A673 (cell line): ENCODE measurements at regions not wholly inside any gene's neighbourhood (a gene's known extent, or its start where the extent isn't known, plus 50 kb on each side); places are given as distances from the start of the nearest gene placed in this dataset.
"Not testable (repeated sequence)": the region's sequence is repeated elsewhere in the genome, so short reads cannot be mapped to it uniquely, and the experiment has no call there.

ENCODE experiments used
- BruUV-seq: library from RNA; stranded (reverse); fragments of 400-500 nt; replicated peaks from 2 replicates; lab custom pipeline; 2021; lab: Mats Ljungman, UMichigan
- CTCF ChIA-PET: fragments of 300-600 bp; sonication (Branson Sonifier 250); formaldehyde crosslinking; loops from one replicate; lab custom pipeline; 2022; ENCODE audit warnings: antibody characterized with exemption; lab: Charles Lee
- POLR2A ChIA-PET: fragments of 300-600 bp; sonication (Branson Sonifier 250); formaldehyde crosslinking; loops from one replicate; lab custom pipeline; 2022; ENCODE audit warnings: antibody characterized with exemption; ENCODE audit not compliant: low non-redundant PET; lab: Charles Lee
- DNase-seq: peaks from one replicate; pipeline ENCODE4 v3.0.0-alpha.2; 2015; ENCODE audit warnings: low spot score
- H3K27ac ChIP-seq: fragments of 200-600 bp; sonication (generic); 2 replicates; pipeline ENCODE4 v1.5.1; 2016; ENCODE audit warnings: mixed run types, low read depth, mild to moderate bottlenecking, mixed read lengths, antibody characterized with exemption, low read length; ENCODE audit not compliant: poor library complexity, severe bottlenecking
- H3K27me3 ChIP-seq: fragments of 200-600 bp; sonication (generic); replicated peaks from 2 replicates; pipeline ENCODE4 v1.6.1; 2017; ENCODE audit warnings: mixed run types, low read depth, mild to moderate bottlenecking, mixed read lengths, antibody characterized with exemption, low read length; ENCODE audit not compliant: insufficient read depth, poor library complexity
- H3K36me3 ChIP-seq: fragments of 200-600 bp; sonication (generic); 2 replicates; pipeline ENCODE4 v1.6.1; 2016; ENCODE audit warnings: mixed run types, mild to moderate bottlenecking, mixed read lengths, antibody characterized with exemption, low read length; ENCODE audit not compliant: insufficient read depth, poor library complexity, severe bottlenecking
- H3K4me1 ChIP-seq: fragments of 200-600 bp; sonication (generic); 2 replicates; pipeline ENCODE4 v1.6.1; 2017; ENCODE audit warnings: mixed run types, mild to moderate bottlenecking, mixed read lengths, antibody characterized with exemption, low read length; ENCODE audit not compliant: insufficient read depth, poor library complexity, severe bottlenecking
- H3K4me3 ChIP-seq: fragments of 200-600 bp; sonication (generic); 2 replicates; pipeline ENCODE4 v1.5.1; 2016; ENCODE audit warnings: low read depth, mixed run types, mild to moderate bottlenecking, mixed read lengths, low read length; ENCODE audit not compliant: poor library complexity, severe bottlenecking
- H3K9me3 ChIP-seq: fragments of 200-600 bp; sonication (generic); 2 replicates; pipeline ENCODE4 v1.6.1; 2016; ENCODE audit warnings: mixed run types, low read depth, mild to moderate bottlenecking, mixed read lengths, antibody characterized with exemption, low read length; ENCODE audit not compliant: poor library complexity, severe bottlenecking
- intact Hi-C: fragments of 100-400 bp; cut with micrococcal nuclease; formaldehyde crosslinking; loops from one replicate; pipeline ENCODE4 v1.10.0; 2022; ENCODE audit not compliant: unreplicated experiment

DNA sequence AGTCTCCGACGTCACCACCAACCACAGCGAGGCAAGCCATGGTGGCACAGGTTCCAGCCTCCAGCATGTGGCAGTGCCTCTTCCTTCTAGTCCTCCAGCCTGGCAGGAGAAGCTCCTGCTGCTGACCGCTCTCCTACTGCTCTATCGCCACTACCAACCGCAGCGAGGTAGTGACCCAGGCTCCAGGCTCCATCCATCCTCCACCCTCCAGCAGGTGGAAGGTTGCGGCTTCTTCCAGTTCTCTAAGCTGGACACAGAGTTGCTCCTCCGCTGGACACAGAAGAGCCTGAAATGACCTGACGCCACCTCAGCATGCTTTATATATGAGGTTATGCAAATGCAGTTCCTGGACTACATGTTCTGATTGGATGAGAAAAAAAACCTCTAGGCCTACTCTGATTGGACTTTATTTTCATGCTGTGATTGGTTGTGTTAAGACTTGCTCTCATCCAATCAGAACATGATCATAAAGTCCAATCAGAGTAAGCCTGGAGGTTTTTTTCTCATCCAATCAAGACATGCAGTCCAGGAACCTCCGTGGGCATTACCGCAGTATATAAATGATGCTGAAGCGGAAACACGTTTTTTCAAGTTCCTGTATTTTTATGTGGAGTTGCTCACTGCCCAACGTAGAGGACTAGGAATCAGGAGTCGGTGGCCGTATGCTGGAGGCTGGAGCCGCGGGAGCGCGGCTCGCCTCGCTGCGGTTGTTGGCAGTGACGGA lies 174.7 kb downstream of the USP22 start:
- H3K9me3 ChIP-seq, H3K4me1 ChIP-seq, H3K4me3 ChIP-seq, CTCF ChIA-PET, DNase-seq, BruUV-seq, H3K27me3 ChIP-seq, H3K27ac ChIP-seq, POLR2A ChIA-PET, H3K36me3 ChIP-seq, intact Hi-C loops: not testable (repeated sequence)

DNA sequence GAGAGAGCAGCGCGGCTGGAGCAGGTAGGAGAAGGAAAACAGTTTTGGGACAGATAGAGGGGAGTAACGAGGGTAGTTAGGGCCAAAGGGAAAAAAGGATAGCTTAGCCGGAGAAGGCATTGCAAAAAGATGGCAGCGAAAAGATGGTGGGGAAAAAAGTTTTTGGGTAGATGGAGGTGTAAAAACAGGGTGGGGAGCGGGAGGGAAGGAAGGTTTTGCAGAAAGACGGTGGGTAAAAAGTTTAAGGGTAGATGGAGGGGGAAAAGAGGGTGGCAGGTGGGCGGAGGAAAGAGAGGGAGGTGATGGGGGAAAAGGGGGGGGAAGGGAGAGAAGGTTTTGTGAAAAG lies 174.2 kb downstream of the USP22 start:
- POLR2A ChIA-PET = not testable (repeated sequence)

DNA sequence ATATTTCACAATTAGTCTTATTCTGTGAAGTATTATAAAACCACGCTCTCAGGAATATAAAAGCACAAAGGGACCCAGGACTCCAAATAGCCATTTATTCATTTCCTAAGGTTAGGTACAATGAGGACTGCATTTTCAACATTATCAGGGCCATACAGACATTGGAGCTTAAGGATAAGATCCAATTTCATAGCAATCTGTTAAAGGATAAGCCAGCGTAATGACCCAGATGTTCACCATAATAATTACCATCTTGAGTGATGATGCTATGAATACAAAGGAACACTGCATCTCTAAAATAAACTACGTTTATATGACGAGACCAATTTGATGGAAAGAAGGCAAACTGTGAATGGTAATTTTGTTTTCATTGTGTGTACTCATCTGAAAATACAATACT lies 169.6 kb downstream of the USP22 start:
- H3K27me3 ChIP-seq = peaks cover 15% of the 10 kb centered on the region
- H3K4me1 ChIP-seq, H3K4me3 ChIP-seq, DNase-seq, H3K36me3 ChIP-seq, CTCF ChIA-PET, BruUV-seq, POLR2A ChIA-PET, H3K27ac ChIP-seq, H3K9me3 ChIP-seq, intact Hi-C loops: not testable (repeated sequence)

More for the DNA sequence above, 174.2 kb downstream of the USP22 start:
- H3K27me3 ChIP-seq, H3K9me3 ChIP-seq, H3K4me1 ChIP-seq, BruUV-seq, intact Hi-C loops, H3K27ac ChIP-seq, DNase-seq, CTCF ChIA-PET, H3K4me3 ChIP-seq, H3K36me3 ChIP-seq: not testable (repeated sequence)

DNA sequence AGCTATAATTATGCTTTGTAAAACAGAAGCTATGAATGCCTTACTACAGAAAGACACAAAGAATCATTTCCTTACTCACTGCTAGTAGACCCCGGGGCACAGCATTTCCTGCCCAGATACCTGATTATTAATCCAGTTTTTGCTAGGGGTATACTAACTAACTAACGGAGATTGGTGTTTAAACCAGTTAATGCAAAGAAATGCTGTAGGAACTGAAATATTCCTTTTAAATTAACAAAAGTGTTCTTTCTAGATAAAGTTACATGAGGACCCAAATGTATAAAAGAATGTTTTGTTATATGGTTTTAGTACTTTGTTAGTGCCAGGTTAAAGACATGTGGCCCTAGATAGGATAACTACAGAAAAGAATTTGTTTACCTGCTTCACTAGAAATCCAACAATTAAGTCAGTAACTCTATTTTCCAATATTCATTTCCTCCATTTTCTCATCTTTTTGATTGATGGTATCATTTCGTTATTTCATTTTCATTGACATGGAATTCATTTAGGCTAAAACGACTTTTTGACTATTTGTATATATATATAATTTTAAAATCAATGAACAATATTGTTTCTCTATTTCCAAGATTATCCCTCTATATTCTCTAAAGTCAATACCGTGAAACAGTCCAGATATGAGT lies 169.0 kb downstream of the USP22 start:
- H3K4me3 ChIP-seq, DNase-seq, intact Hi-C loops, H3K9me3 ChIP-seq, POLR2A ChIA-PET, CTCF ChIA-PET, H3K27ac ChIP-seq, H3K36me3 ChIP-seq, BruUV-seq, H3K4me1 ChIP-seq: not testable (repeated sequence)
- H3K27me3 ChIP-seq = peaks cover 15% of the 10 kb centered on the region

DNA sequence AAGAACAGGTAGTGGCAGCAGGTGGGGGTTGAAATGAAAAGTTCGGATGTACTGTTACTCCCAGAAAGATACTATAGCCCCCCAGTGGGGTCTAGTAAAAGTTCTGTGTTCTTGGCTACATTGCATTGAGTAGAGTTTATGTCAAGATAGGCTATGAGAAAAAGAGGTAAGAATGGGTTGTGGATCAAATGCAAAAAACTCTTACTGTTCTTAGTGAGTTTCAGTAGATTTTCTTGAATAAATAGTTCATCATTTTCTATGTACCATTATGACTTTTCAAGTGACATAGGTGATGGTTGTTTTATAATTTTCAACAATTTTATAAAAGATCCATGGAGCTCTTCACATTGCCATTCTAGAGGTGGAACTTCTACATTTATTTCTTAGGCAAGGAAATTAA lies 165.4 kb downstream of the USP22 start:
- H3K36me3 ChIP-seq, BruUV-seq, H3K9me3 ChIP-seq, DNase-seq, intact Hi-C loops, POLR2A ChIA-PET, H3K4me3 ChIP-seq, H3K4me1 ChIP-seq, CTCF ChIA-PET, H3K27ac ChIP-seq: not testable (repeated sequence)
- H3K27me3 ChIP-seq = peaks cover 15% of the 10 kb centered on the region
